Kidney epithelial cell (primary cell): ENCODE measurements at regions not wholly inside any gene's neighbourhood (a gene's known extent, or its start where the extent isn't known, plus 50 kb on each side); places are given as distances from the start of the nearest gene placed in this dataset.

Experiments used
- DNase-seq: peaks from one replicate; pipeline ENCODE4 v3.0.0-alpha.2; 2010; ENCODE audit warnings: low read depth
- H3K27me3 ChIP-seq: 2 replicates; pipeline ENCODE4 v1.6.0; 2011; ENCODE audit warnings: low read length; ENCODE audit not compliant: control insufficient read depth, insufficient read depth
- H3K36me3 ChIP-seq: 2 replicates; pipeline ENCODE4 v1.5.1; 2011; ENCODE audit warnings: low read length; ENCODE audit not compliant: control insufficient read depth, insufficient read depth
- H3K4me3 ChIP-seq: 2 replicates; pipeline ENCODE4 v1.5.1; 2011; ENCODE audit warnings: low read depth, mild to moderate bottlenecking, control low read depth, low read length
- CTCF ChIP-seq: IDR thresholded peaks from 2 replicates; pipeline ENCODE4 v1.5.1; 2011; ENCODE audit warnings: mild to moderate bottlenecking, moderate library complexity, low read length, control low read depth, inconsistent platforms; ENCODE audit not compliant: insufficient read depth, poor library complexity, severe bottlenecking

GRCh38 chr21:33977721-33978369 is 62.2 kb upstream of the ATP5PO start:
- Histone ChIP-seq H3K36me3 (no peaks in the 10 kb centered on the region), H3K27me3 (no peaks in the 10 kb centered on the region), H3K4me3 (no peak overlapping the region)
- TF ChIP-seq CTCF = no peak
- no peak for DNase-seq

GRCh38 chr21:33977017-33977720 is 61.6 kb upstream of the ATP5PO start:
- no peaks in the 10 kb centered on the region for H3K36me3 ChIP-seq
- TF ChIP-seq CTCF = no peak
- H3K27me3 ChIP-seq = no peaks in the 10 kb centered on the region
- DNase-seq = no peak
- H3K4me3 ChIP-seq = no peak overlapping the region

- TF ChIP-seq CTCF = no peak
- no peaks in the 10 kb centered on the region for H3K27me3 ChIP-seq
- H3K4me3 ChIP-seq = no peak overlapping the region
These were observed 60.7 kb upstream of the ATP5PO start for GRCh38 chr21:33976082-33977016.

GRCh38 chr21:33975548-33976081 is 60.0 kb upstream of the ATP5PO start:
- no peak for DNase-seq
- H3K27me3 ChIP-seq = no peaks in the 10 kb centered on the region
- H3K4me3 ChIP-seq = no peak overlapping the region
- no peak for TF ChIP-seq CTCF
- H3K36me3 ChIP-seq = no peaks in the 10 kb centered on the region

More at GRCh38 chr21:33976082-33977016, 60.7 kb upstream of the ATP5PO start:
- H3K36me3 ChIP-seq = no peaks in the 10 kb centered on the region
- DNase-seq = peak; percentile 92

GRCh38 chr21:33974513-33975468 is 59.2 kb upstream of the ATP5PO start:
- TF ChIP-seq CTCF = no peak
- Histone ChIP-seq H3K36me3 (no peaks in the 10 kb centered on the region), H3K4me3 (no peak overlapping the region), H3K27me3 (no peaks in the 10 kb centered on the region)
- DNase-seq = no peak
